Subcutaneous abdominal adipose tissue (tissue), 5 donors: ENCODE measurements at regions not wholly inside any gene's neighbourhood (a gene's known extent, or its start where the extent isn't known, plus 50 kb on each side); places are given as distances from the start of the nearest gene placed in this dataset.

Source experiments
- H3K27ac ChIP-seq: one replicate; pipeline ENCODE4 v1.7.0; 2013; ENCODE audit warnings: low read depth, mild to moderate bottlenecking, inconsistent platforms, low read length, moderate library complexity
- H3K27me3 ChIP-seq, 5 donors: one replicate each; pipeline ENCODE4 v1.7.0; 2013; ENCODE audit warnings: low read length in 5 of 5, inconsistent platforms in 1 of 5; ENCODE audit not compliant: control insufficient read depth in 5 of 5, insufficient read depth in 4 of 5
- H3K36me3 ChIP-seq, 5 donors: one replicate each; pipeline ENCODE4 v1.7.0; 2013; ENCODE audit warnings: low read length in 5 of 5; ENCODE audit not compliant: control insufficient read depth in 5 of 5, insufficient read depth in 5 of 5
- H3K4me1 ChIP-seq, 5 donors: one replicate each; pipeline ENCODE4 v1.7.0; 2013; ENCODE audit warnings: low read length in 5 of 5, mild to moderate bottlenecking in 3 of 5, moderate library complexity in 1 of 5; ENCODE audit not compliant: control insufficient read depth in 5 of 5, insufficient read depth in 5 of 5
- H3K4me3 ChIP-seq, 5 donors: one replicate each; pipeline ENCODE4 v1.7.0; 2013; ENCODE audit warnings: low read length in 5 of 5, low read depth in 1 of 5
- H3K9ac ChIP-seq, 5 donors: one replicate each; pipeline ENCODE4 v1.7.0; 2013; ENCODE audit warnings: low read length in 5 of 5, mild to moderate bottlenecking in 4 of 5, moderate library complexity in 3 of 5
- H3K9me3 ChIP-seq, 5 donors: one replicate each; pipeline ENCODE4 v1.7.0; 2013; ENCODE audit warnings: low read length in 5 of 5; ENCODE audit not compliant: control insufficient read depth in 5 of 5
- donor health status: healthy.
- donor health status: healthy.
- donor health status: healthy.
- donor health status: healthy.
- donor health status: healthy.

DNA sequence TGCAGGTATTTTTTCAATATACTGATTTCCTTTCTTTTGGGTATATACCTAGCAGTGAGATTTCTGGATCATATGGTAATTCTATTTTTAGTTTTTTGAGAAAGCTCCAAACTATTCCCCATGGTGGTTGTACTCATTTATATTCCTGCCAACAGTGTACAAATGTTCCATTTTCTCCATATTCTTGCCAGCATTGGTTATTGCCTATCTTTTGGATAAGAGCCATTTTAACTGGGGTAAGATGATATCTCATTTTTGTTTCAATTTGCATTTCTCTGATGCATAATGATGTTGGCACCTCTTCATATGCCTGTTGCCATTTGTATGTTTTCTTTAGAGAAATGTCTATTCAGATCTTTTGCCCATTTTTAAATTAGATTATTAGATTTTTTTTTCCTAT lies 85.6 kb upstream of the FST start:
- no peaks in the 10 kb centered on the region for H3K27me3 ChIP-seq
- H3K4me3 ChIP-seq = no peak overlapping the region
- H3K36me3 ChIP-seq = no peaks in the 10 kb centered on the region
- H3K9me3 ChIP-seq = peaks cover 0 to 3% (median 0%) of the 10 kb centered on the region in 5 donors
- no peak overlapping the region for H3K9ac ChIP-seq
- H3K4me1 ChIP-seq = peaks cover 2 to 10% (median 6%) of the 10 kb centered on the region in 5 donors
- no peak overlapping the region for H3K27ac ChIP-seq

DNA sequence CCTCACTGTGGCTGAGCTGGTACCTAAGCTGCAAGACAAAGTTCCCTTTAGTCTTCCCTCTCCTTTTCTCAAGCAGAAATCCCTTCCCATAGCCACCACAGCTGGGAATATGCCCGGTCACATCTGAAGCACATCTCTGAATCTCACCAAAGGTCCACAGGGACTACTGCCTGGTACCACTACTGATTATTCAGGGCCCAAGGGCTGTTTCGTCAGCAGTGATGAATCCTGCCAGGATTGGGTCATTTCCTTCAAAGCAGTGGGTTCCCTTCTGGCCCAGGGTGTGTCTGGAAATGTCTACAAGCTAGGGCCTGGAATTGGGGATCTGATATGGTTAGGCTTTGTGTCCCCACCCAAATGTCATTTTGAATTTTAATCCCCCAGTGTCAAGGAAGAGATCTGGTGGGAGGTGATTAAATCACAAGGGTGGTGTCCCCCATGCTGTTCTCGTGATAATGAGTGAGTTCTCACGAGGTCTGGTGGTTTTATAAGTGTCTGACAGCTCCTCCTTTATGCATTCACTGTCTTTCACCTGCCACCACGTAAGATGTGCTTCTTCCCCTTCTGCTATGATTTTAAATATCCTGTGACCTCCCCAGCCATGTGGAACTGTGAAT lies 83.2 kb upstream of the FST start:
- Histone ChIP-seq H3K4me3 (no peak overlapping the region), H3K27me3 (no peaks in the 10 kb centered on the region), H3K4me1 (peaks cover 2 to 10% (median 6%) of the 10 kb centered on the region in 5 donors), H3K27ac (no peak overlapping the region), H3K9me3 (peaks cover 0 to 3% (median 0%) of the 10 kb centered on the region in 5 donors), H3K36me3 (no peaks in the 10 kb centered on the region), H3K9ac (no peak overlapping the region)

DNA sequence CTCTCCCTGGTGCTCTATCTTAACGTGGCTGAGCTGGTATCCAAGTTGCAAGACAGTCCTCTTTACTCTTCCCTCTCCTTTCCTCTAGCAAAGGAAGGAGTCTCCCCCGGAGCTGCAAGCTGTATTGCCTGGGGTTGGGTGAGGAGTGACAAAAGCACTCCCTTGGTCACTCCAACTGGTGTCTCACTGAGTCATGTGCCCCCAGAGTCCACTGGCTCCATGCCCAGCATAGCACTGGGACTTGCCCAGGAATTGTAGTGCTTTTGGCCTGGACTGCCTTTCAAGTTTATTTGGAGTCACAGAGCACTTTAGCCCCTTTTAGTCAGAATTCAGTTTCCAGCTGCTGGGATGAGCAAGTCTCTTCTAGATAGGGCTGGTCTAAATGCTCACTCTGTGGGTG lies 82.6 kb upstream of the FST start:
- Histone ChIP-seq H3K27me3 (no peaks in the 10 kb centered on the region), H3K9ac (no peak overlapping the region), H3K4me1 (peaks cover 2 to 10% (median 6%) of the 10 kb centered on the region in 5 donors), H3K36me3 (no peaks in the 10 kb centered on the region), H3K9me3 (no peaks in the 10 kb centered on the region), H3K27ac (no peak overlapping the region), H3K4me3 (no peak overlapping the region)

DNA sequence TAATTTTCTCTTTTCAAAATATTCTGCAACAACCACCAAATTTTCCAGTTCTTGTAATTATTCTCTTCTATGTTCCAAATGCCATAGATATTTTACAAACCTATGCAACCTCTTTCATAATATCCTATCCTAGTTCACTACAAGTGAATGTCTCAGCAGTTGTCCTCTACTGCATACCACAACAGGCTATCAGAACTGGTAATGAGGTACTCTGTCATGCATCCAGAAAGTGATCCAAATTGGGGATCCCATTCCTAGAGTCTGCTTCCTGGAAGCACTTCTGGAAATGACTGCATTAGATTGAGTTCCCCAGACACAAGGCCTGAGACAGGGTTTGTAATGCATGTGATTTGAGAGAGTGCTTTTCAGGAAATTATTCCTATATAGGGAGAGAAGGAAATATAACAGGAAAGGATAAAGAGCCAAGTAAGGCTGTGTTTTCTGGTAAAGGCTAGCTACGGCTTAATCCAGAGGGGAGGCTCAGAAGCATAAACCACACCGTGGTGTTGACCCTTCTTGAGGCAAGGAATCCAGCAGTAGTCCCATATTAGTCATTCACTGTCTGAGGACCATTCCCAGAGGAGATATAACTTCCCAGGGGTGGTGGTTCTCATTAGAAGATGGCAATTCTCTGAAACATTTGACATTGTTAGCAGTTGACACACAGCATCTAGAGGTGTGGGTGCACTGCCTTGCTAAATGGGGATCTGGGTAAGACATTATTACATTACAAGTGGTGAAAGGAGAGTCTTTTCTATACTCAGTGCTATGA lies 80.3 kb upstream of the FST start:
- H3K27ac ChIP-seq = no peak overlapping the region
- no peak overlapping the region for H3K4me3 ChIP-seq
- H3K36me3 ChIP-seq = no peaks in the 10 kb centered on the region
- no peaks in the 10 kb centered on the region for H3K9me3 ChIP-seq
- no peak overlapping the region for H3K9ac ChIP-seq
- no peaks in the 10 kb centered on the region for H3K27me3 ChIP-seq
- H3K4me1 ChIP-seq = peaks cover 2 to 6% (median 6%) of the 10 kb centered on the region in 5 donors

DNA sequence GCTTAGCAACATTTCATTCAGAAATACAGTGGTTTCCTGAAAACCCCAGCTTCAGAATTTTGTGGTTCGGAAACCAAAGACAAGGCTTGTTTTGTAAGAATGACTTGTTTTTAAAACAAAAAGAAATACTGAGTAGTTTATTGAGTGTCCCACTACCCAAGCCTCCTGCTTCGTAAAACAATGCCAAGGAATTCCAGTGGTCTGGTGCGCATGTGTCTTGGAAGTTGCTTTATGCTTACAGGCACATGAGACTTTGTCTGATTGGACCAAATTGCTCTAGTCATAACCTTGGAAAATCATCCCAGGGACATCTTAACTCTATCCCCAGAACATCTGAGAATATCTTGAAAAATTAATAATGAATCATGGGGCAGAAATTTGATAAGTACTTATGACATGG lies 77.1 kb upstream of the FST start:
- Histone ChIP-seq H3K4me1 (peaks cover 0 to under 1% (median 0%) of the 10 kb centered on the region in 5 donors), H3K27me3 (no peaks in the 10 kb centered on the region), H3K27ac (no peak overlapping the region), H3K9me3 (peaks cover 0 to 6% (median 0%) of the 10 kb centered on the region in 5 donors), H3K4me3 (no peak overlapping the region), H3K9ac (no peak overlapping the region), H3K36me3 (no peaks in the 10 kb centered on the region)

DNA sequence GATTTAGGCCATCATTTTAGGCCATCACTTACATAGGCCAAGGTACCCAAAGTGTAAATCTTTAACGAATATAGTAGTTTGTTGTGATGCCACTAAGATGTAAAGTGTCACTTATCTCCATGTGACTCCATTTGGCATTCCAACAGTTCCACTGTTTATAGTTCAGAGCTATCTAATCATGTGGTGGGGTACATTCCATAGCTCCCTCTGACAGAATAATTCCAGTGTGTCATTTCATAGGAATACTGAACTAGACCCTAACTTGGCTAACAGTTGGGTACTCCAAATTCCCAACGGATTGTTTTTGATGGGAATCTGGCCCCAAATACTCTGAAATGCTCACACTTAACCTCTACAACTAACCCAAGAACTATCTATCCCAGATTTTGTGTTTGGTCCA lies 76.7 kb upstream of the FST start:
- H3K4me1 ChIP-seq = no peaks in the 10 kb centered on the region
- H3K36me3 ChIP-seq = no peaks in the 10 kb centered on the region
- H3K9ac ChIP-seq = no peak overlapping the region
- H3K27ac ChIP-seq = no peak overlapping the region
- no peak overlapping the region for H3K4me3 ChIP-seq
- H3K27me3 ChIP-seq = no peaks in the 10 kb centered on the region
- peaks cover 0 to 6% (median 0%) of the 10 kb centered on the region in 5 donors for H3K9me3 ChIP-seq

DNA sequence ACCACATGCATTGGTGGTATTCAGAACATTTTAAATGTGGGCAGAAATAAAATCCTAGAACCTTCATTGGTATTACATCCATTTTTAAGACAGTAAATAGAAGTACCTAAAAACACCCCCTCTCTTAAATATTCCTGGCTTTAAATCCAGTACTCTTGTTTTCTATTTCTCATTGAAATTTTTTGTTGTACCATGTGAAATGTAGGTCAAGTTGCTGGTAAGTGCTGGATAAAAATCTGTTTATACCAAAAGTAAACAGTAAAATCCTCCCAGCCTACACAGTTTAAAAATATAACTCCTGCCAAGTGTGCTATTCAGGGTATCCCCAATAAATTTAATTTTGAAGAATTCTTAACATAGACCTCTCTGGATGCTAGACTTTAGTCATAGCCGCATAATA lies 75.0 kb upstream of the FST start:
- H3K9me3 ChIP-seq = peaks cover 0 to 6% (median 0%) of the 10 kb centered on the region in 5 donors
- H3K27ac ChIP-seq = no peak overlapping the region
- no peaks in the 10 kb centered on the region for H3K4me1 ChIP-seq
- H3K9ac ChIP-seq = no peak overlapping the region
- H3K36me3 ChIP-seq = no peaks in the 10 kb centered on the region
- no peak overlapping the region for H3K4me3 ChIP-seq
- no peaks in the 10 kb centered on the region for H3K27me3 ChIP-seq

DNA sequence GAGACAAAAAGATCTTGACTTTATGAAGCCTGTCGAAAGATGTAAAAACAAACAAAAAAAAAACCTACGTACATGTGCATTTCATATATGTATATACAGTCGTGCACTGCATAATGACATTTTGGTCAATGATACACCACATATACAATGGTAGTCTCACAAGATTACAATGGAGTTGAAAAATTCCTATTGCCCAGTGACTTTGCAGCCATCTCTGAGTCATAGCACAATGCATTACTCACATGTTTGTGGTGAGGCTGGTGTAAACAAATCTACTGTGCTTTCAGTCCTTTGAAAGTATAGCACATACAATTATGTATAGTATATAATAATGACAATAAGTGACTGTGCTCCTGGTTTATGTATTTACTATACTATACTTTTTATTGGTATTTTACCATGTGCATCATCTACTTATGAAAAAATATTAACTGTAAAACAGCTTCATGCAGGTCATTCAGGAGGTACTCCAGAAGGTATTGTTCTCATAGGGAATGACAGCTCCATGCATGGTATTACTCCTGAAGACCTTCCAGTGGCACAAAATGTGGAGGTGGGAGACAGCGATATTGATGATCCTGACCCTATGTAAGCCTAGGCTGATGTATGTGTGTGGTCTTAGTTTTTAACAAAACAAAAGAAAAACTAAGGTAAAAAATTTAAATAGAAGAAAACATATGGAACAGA lies 73.7 kb upstream of the FST start:
- Histone ChIP-seq H3K9me3 (peaks cover 0 to 6% (median 0%) of the 10 kb centered on the region in 5 donors), H3K9ac (no peak overlapping the region), H3K27ac (no peak overlapping the region), H3K4me1 (no peaks in the 10 kb centered on the region), H3K36me3 (no peaks in the 10 kb centered on the region), H3K4me3 (no peak overlapping the region), H3K27me3 (no peaks in the 10 kb centered on the region)

DNA sequence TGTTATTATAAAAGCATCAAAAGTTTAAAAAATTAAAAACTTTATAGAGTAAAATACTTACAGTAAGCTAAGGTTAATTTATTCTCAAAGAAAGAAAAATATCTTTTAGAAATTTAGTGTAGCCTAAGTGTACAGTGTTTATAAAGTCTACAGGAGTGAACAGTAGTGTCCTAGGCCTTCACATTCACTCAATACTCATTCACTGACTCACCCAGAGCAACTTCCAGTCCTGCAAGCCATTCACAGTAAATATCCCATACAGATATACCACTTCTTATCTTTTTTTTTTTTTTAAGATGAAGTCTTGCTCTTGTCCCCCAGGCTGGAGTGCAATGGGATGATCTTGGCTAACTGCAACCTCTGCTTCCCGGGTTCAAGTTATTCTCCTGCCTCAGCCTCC lies 73.1 kb upstream of the FST start:
- H3K4me3 ChIP-seq = no peak overlapping the region
- no peaks in the 10 kb centered on the region for H3K36me3 ChIP-seq
- no peaks in the 10 kb centered on the region for H3K4me1 ChIP-seq
- no peak overlapping the region for H3K27ac ChIP-seq
- H3K9me3 ChIP-seq = peaks cover 0 to 6% (median 0%) of the 10 kb centered on the region in 5 donors
- no peak overlapping the region for H3K9ac ChIP-seq
- H3K27me3 ChIP-seq = no peaks in the 10 kb centered on the region

DNA sequence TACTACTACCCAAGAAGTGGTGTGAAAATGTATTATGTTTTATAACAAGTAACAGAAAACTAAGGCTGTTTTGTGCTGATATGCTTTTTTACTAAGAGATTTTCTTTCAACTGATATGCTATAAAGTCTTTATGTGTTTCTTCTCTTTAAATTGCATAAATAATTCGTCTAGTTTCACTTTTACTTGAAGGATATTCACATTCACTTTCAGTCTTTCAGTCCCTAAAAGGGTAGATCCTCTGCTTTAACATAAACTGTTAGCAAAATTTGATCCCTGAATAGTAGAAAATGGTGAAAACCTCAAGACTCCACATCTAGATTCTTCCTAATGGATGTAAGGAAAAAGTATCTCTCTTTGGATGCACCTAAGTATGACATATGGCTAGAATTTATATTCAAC lies 69.0 kb upstream of the FST start:
- Histone ChIP-seq H3K4me1 (no peaks in the 10 kb centered on the region), H3K27ac (no peak overlapping the region), H3K9ac (no peak overlapping the region), H3K27me3 (no peaks in the 10 kb centered on the region), H3K36me3 (no peaks in the 10 kb centered on the region), H3K4me3 (no peak overlapping the region), H3K9me3 (peaks cover 0 to under 1% (median 0%) of the 10 kb centered on the region in 5 donors)
